H1 (cell line): ENCODE measurements at regions not wholly inside any gene's neighbourhood (a gene's known extent, or its start where the extent isn't known, plus 50 kb on each side); places are given as distances from the start of the nearest gene placed in this dataset.

Experiments
- CTCF ChIA-PET: fragments of 300-600 bp; sonication (Branson Sonifier 250); formaldehyde crosslinking; loops from one replicate; lab custom pipeline; 2021; ENCODE audit not compliant: partially characterized antibody; lab: Charles Lee
- POLR2A ChIA-PET: fragments of 300-600 bp; sonication (Branson Sonifier 250); formaldehyde crosslinking; loops from one replicate; lab custom pipeline; 2021; ENCODE audit warnings: inconsistent platforms; ENCODE audit not compliant: partially characterized antibody; lab: Charles Lee
- DNase-seq, 2 experiments: peaks; one replicate each; pipeline versions ENCODE4 v3.0.0 to v3.0.0-alpha.2; 2010 to 2022; ENCODE audit warnings: low spot score in 2 of 2, low read depth in 1 of 2, mixed read lengths in 1 of 2
- FAIRE-seq: peaks from 2 replicates; lab custom pipeline; 2011; peaks lifted over from hg19 to GRCh38; lab: Jason Lieb, UNC
- H2AFZ ChIP-seq: 2 replicates; pipeline ENCODE4 v1.8.1; 2012; ENCODE audit warnings: low read length, inconsistent platforms
- H2AK5ac ChIP-seq: 2 replicates; pipeline ENCODE4 v1.6.1; 2013; ENCODE audit warnings: low read depth, low read length
- H2BK120ac ChIP-seq: replicated peaks from 2 replicates; pipeline ENCODE3; 2013; ENCODE audit warnings: low read depth, low read length, inconsistent platforms
- H2BK12ac ChIP-seq: 2 replicates; pipeline ENCODE4 v1.6.1; 2013; ENCODE audit warnings: low read depth, low read length
- H2BK15ac ChIP-seq: 2 replicates; pipeline ENCODE4 v1.6.1; 2013; ENCODE audit warnings: low read length
- H2BK20ac ChIP-seq: 2 replicates; pipeline ENCODE4 v1.6.1; 2013; ENCODE audit warnings: low read length
- H2BK5ac ChIP-seq: 2 replicates; pipeline ENCODE4 v1.6.1; 2013; ENCODE audit warnings: low read depth, low read length
- H3K14ac ChIP-seq: 2 replicates; pipeline ENCODE4 v1.6.1; 2013; ENCODE audit warnings: inconsistent platforms; ENCODE audit not compliant: insufficient read length
- H3K18ac ChIP-seq: 2 replicates; pipeline ENCODE4 v1.6.1; 2013; ENCODE audit warnings: low read length; ENCODE audit errors: extremely low read depth
- H3K23ac ChIP-seq: 2 replicates; pipeline ENCODE4 v1.6.1; 2013; ENCODE audit warnings: inconsistent platforms; ENCODE audit not compliant: insufficient read length
- H3K23me2 ChIP-seq: 2 replicates; pipeline ENCODE4 v1.6.1; 2013; ENCODE audit warnings: low read depth, low read length
- H3K27ac ChIP-seq: 2 replicates; pipeline ENCODE4 v1.6.1; 2011; ENCODE audit warnings: low read depth, low read length, inconsistent platforms
- H3K27me3 ChIP-seq, 4 experiments: replicated peaks in 1 of 4; 1 replicate in 1 of 4; 2 replicates in 3 of 4; pipeline versions ENCODE4 v1.6.1 to v1.8.1; 2011 to 2013; ENCODE audit warnings: low read length in 3 of 4, mild to moderate bottlenecking in 3 of 4, inconsistent platforms in 2 of 4, mixed read lengths in 2 of 4, moderate library complexity in 1 of 4; ENCODE audit not compliant: control insufficient read depth in 3 of 4, insufficient read depth in 3 of 4; ENCODE audit errors: extremely low read depth in 1 of 4
- H3K36me3 ChIP-seq, 4 experiments: 2 replicates each; pipeline versions ENCODE4 v1.6.1 to v1.8.1; 2011 to 2013; ENCODE audit warnings: mild to moderate bottlenecking in 4 of 4, low read length in 3 of 4, moderate library complexity in 2 of 4, control low read depth in 1 of 4, inconsistent platforms in 1 of 4; ENCODE audit not compliant: insufficient read depth in 4 of 4, control insufficient read depth in 2 of 4
- H3K4ac ChIP-seq: replicated peaks from 2 replicates; pipeline ENCODE3; 2013; ENCODE audit warnings: low read length, low read depth, mixed read lengths, inconsistent platforms; ENCODE audit not compliant: insufficient read length
- H3K4me1 ChIP-seq, 4 experiments: replicated peaks in 1 of 4; 1 replicate in 1 of 4; 2 replicates in 3 of 4; pipeline versions ENCODE4 v1.6.1 to v1.8.1; 2011 to 2013; ENCODE audit warnings: low read length in 3 of 4, inconsistent platforms in 2 of 4, mixed read lengths in 1 of 4; ENCODE audit not compliant: insufficient read depth in 4 of 4, control insufficient read depth in 3 of 4
- H3K4me2 ChIP-seq, 2 experiments: 2 replicates each; pipeline versions ENCODE4 v1.6.1 to v1.8.1; 2011 to 2013; ENCODE audit warnings: low read depth in 2 of 2, low read length in 2 of 2, control low read depth in 1 of 2, inconsistent platforms in 1 of 2, mild to moderate bottlenecking in 1 of 2; ENCODE audit not compliant: insufficient read depth in 1 of 2
- H3K4me3 ChIP-seq, 4 experiments: fragments of 200-600, 300-600 bp in 1 of 4; sonication (generic), shearing (Covaris generic), sonication (Bioruptor Twin) in 1 of 4; 2 replicates each; pipeline versions ENCODE4 v1.5.1 to v1.8.1; 2011 to 2016; ENCODE audit warnings: low read length in 4 of 4, low read depth in 3 of 4, control low read depth in 2 of 4, inconsistent platforms in 2 of 4, mild to moderate bottlenecking in 2 of 4, mixed read lengths in 1 of 4, moderate library complexity in 1 of 4; ENCODE audit not compliant: insufficient read depth in 2 of 4; ENCODE audit errors: extremely low read depth in 1 of 4
- H3K56ac ChIP-seq: replicated peaks from 2 replicates; pipeline ENCODE3; 2013; ENCODE audit warnings: low read depth, mild to moderate bottlenecking, mixed read lengths, low read length, inconsistent platforms; ENCODE audit not compliant: insufficient read length
- H3K79me1 ChIP-seq: 2 replicates; pipeline ENCODE4 v1.6.1; 2013; ENCODE audit warnings: low read depth, low read length, control low read depth
- H3K79me2 ChIP-seq, 2 experiments: 2 replicates each; pipeline versions ENCODE4 v1.6.1 to v1.8.1; 2012 to 2013; ENCODE audit warnings: low read length in 2 of 2, mild to moderate bottlenecking in 2 of 2, inconsistent platforms in 1 of 2; ENCODE audit not compliant: insufficient read depth in 2 of 2, control insufficient read depth in 1 of 2
- H3K9ac ChIP-seq, 4 experiments: replicated peaks in 1 of 4; 1 replicate in 1 of 4; 2 replicates in 3 of 4; pipeline versions ENCODE4 v1.6.1 to v1.8.1; 2011 to 2013; ENCODE audit warnings: low read depth in 3 of 4, low read length in 3 of 4, control low read depth in 2 of 4, mild to moderate bottlenecking in 2 of 4, moderate library complexity in 2 of 4, inconsistent platforms in 1 of 4; ENCODE audit errors: extremely low read depth in 1 of 4
- H3K9me3 ChIP-seq, 2 experiments: 2 replicates each; pipeline versions ENCODE4 v1.6.1 to v1.8.1; 2012 to 2013; ENCODE audit warnings: mild to moderate bottlenecking in 2 of 2, moderate library complexity in 2 of 2, control low read depth in 1 of 2, inconsistent platforms in 1 of 2, low read depth in 1 of 2, low read length in 1 of 2, mixed read lengths in 1 of 2; ENCODE audit not compliant: insufficient read depth in 2 of 2
- H4K20me1 ChIP-seq, 2 experiments: replicated peaks in 1 of 2; 2 replicates each; pipeline versions ENCODE3 to v1.8.1; 2011 to 2013; ENCODE audit warnings: inconsistent platforms in 2 of 2, low read length in 2 of 2, mild to moderate bottlenecking in 1 of 2; ENCODE audit not compliant: insufficient read depth in 2 of 2, control insufficient read depth in 1 of 2
- H4K5ac ChIP-seq: 2 replicates; pipeline ENCODE4 v1.6.1; 2013; ENCODE audit warnings: low read length, low read depth, mixed read lengths, inconsistent platforms; ENCODE audit not compliant: insufficient read length
- H4K8ac ChIP-seq: 2 replicates; pipeline ENCODE4 v1.8.0; 2013; ENCODE audit warnings: mild to moderate bottlenecking, moderate library complexity, low read length, inconsistent platforms; ENCODE audit not compliant: insufficient read depth; ENCODE audit errors: extremely low read depth
- H4K91ac ChIP-seq: replicated peaks from 2 replicates; pipeline ENCODE3; 2013; ENCODE audit warnings: low read length, mixed read lengths, inconsistent platforms; ENCODE audit not compliant: insufficient read length
- WGBS, 2 experiments: shearing (Covaris generic) in 1 of 2; methylation state at CpG; one replicate each; pipeline versions ENCODE4 v1.1.6 to v1.1.7; 2013 to 2015; ENCODE audit warnings: low lambda C conversion rate in 2 of 2, mixed read lengths in 2 of 2, inconsistent platforms in 1 of 2, low coverage in 1 of 2, missing lambda C conversion rate in 1 of 2; ENCODE audit not compliant: insufficient replicate concordance in 2 of 2, insufficient coverage in 1 of 2, insufficient read length in 1 of 2; ENCODE audit errors: extremely low coverage in 1 of 2, missing lambda C conversion rate in 1 of 2; 5-methylcytosine and 5-hydroxymethylcytosine counted together

GRCh38 chr2:43171789-43172188, 54.6 kb downstream of the ZFP36L2 start:
- Histone ChIP-seq H3K14ac (no peak overlapping the region), H3K36me3 (no peaks in the 10 kb centered on the region), H3K23me2 (no peaks in the 10 kb centered on the region), H3K23ac (no peak overlapping the region), H2BK15ac (no peak overlapping the region), H3K56ac (no peak overlapping the region), H3K4me1 (peaks cover 0 to 15% (median 2%) of the 10 kb centered on the region in 4 experiments; a peak in 6 of 7 replicates), H3K27me3 (no peaks in the 10 kb centered on the region), H3K9ac (no peak overlapping the region), H2AFZ (no peak overlapping the region), H2BK5ac (no peak overlapping the region), H4K5ac (no peak overlapping the region), H3K4me3 (no peak overlapping the region), H2BK20ac (no peak overlapping the region), H3K4ac (peak overlapping the region; percentile 32), H3K79me1 (no peaks in the 10 kb centered on the region), H2AK5ac (no peak overlapping the region), H3K79me2 (no peaks in the 10 kb centered on the region), H3K4me2 (no peak overlapping the region), H4K20me1 (no peaks in the 10 kb centered on the region), H3K27ac (no peak overlapping the region), H3K18ac (no peak overlapping the region), H2BK12ac (no peak overlapping the region), H3K9me3 (peaks cover 28 to 32% of the 10 kb centered on the region in 2 experiments), H4K8ac (no peak overlapping the region), H2BK120ac (peak overlapping the region; percentile 56), H4K91ac (peak overlapping the region; percentile 37)
- POLR2A ChIA-PET = interaction anchor here (2.1 kb wide), 1 partner anchor 46 kb away, joined by 4 read pairs; no protein-coding TSS in a partner anchor
- FAIRE-seq = no peak
- no peak for DNase-seq
- WGBS, 2 experiments = 95% methylated on average over 1 of the region's 1 CpG; no CpG with 5 or more reads in 1 of the 2 experiments
- CTCF ChIA-PET = interaction anchor here (0.6 to 8.7 kb wide), 15 partner anchors 8 to 313 kb away, joined by 3 to 85 read pairs (median 14); no protein-coding TSS in a partner anchor
